Epithelial cell of esophagus (primary cell): ENCODE measurements at regions not wholly inside any gene's neighbourhood (a gene's known extent, or its start where the extent isn't known, plus 50 kb on each side); places are given as distances from the start of the nearest gene placed in this dataset.

Experiments
- DNase-seq: peaks from one replicate; pipeline ENCODE4 v3.0.0; 2010; ENCODE audit warnings: low read depth
- H3K4me3 ChIP-seq: 2 replicates; pipeline ENCODE4 v1.5.1; 2011; ENCODE audit warnings: mild to moderate bottlenecking, low read length, control low read depth
- TF ChIP-seq, protein P1 (sequence below): IDR thresholded peaks from 2 replicates; pipeline ENCODE4 v1.5.1; 2011; ENCODE audit warnings: low read depth, mild to moderate bottlenecking, low read length, control low read depth, inconsistent platforms; ENCODE audit not compliant: insufficient read depth; ENCODE audit errors: missing control alignments

DNA sequence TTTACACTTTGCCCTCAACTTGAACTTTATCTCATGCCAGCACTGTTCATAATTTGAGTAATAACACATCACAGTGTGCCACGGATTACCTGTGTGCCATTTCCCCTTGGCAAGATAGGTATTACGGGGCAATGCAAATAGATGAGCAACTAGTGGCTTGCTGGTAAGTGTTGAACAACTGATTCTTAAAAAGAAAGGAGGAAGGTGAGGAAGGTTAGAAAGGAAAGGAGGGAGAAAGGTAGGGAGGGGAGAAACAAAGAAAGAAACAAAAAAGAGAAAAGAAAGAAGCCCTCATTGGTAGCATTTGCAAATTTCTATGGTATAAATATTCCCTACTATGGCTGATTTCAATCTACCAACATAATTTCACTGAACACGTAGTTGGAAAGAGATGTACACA lies 118.2 kb upstream of the OLIG2 start:
- TF ChIP-seq, protein P1, sequence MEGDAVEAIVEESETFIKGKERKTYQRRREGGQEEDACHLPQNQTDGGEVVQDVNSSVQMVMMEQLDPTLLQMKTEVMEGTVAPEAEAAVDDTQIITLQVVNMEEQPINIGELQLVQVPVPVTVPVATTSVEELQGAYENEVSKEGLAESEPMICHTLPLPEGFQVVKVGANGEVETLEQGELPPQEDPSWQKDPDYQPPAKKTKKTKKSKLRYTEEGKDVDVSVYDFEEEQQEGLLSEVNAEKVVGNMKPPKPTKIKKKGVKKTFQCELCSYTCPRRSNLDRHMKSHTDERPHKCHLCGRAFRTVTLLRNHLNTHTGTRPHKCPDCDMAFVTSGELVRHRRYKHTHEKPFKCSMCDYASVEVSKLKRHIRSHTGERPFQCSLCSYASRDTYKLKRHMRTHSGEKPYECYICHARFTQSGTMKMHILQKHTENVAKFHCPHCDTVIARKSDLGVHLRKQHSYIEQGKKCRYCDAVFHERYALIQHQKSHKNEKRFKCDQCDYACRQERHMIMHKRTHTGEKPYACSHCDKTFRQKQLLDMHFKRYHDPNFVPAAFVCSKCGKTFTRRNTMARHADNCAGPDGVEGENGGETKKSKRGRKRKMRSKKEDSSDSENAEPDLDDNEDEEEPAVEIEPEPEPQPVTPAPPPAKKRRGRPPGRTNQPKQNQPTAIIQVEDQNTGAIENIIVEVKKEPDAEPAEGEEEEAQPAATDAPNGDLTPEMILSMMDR: no peak
- H3K4me3 ChIP-seq: no peak overlapping the region
- DNase-seq: no peak

DNA sequence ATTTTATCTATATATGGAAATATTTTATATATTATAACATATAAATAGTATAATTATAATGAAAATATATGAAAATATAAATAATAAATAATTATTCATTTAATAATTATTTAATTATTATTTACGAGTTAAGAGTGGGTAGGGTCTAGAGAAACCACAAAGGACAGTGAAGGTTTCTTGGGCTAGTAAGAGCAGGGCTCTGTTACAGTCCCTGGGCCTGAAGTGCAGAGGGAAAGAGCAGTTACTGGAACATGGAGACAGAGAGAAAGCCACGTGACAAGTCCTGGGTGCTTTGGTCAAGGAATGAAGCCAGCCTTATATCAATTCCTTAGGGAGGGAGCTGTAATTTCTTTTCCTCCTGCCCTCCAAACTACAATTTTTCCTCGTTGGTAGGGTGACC lies 117.2 kb upstream of the OLIG2 start:
- DNase-seq: no peak
- TF ChIP-seq, protein P1: no peak
- no peak overlapping the region for H3K4me3 ChIP-seq

GRCh38 chr21:32909393-32909792 lies 116.3 kb upstream of the OLIG2 start:
- H3K4me3 ChIP-seq: no peak overlapping the region
- no peak for DNase-seq
- TF ChIP-seq, protein P1: no peak

- H3K4me3 ChIP-seq: no peak overlapping the region
- TF ChIP-seq, protein P1: no peak
- DNase-seq: no peak
Measured at GRCh38 chr21:32914424-32915039, 111.2 kb upstream of the OLIG2 start.

- no peak for DNase-seq
- TF ChIP-seq, protein P1: no peak
- H3K4me3 ChIP-seq: no peak overlapping the region
Measured at GRCh38 chr21:32915099-32915498, 110.6 kb upstream of the OLIG2 start.

DNA sequence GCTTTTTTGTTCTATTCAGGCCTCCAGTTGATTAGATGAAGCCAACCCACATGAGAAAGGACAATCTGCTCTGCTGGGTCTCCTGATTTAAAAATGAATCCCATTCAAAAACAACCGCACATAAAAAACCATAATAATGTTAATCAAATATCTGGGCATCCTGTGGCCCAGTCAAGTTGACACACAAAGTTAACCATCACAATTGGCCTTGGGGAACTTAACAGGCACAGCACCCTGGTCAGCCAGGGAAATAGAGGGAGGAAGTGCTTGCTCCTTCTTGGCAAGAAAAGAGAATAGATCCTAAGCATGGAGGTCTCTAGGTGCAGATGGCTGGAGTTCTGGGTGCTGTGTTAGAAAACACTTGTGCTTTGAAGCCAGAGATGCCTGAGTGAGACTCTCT lies 109.6 kb upstream of the OLIG2 start:
- DNase-seq: no peak
- TF ChIP-seq, protein P1: no peak
- no peak overlapping the region for H3K4me3 ChIP-seq

DNA sequence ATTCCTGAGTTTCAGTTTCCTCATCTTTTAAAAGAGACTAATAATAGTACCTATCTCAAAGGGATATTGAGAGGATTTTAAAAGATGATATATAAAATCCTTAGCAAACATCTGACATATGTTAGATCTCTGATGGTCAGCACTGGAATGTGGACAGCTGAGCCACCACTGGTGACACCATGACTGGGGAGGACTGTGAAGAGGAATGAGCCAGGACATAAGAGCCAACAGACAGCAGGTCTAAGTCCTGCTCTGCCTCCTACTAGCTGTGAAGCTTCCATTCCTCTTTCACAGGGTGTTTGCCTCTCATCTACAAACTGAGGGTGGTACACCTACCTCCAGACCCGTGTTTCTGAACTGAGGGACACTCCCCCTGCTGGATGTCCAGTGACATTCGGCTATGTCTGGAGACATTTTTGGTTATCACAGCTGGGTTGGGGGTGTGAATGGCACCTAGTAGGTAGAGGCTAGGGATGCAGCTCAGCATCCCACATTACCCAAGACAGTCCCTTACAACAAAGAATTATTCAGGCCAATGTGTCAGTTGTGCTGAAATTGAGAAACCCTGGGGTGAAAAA lies 109.1 kb upstream of the OLIG2 start:
- H3K4me3 ChIP-seq: no peak overlapping the region
- DNase-seq: no peak
- TF ChIP-seq, protein P1: no peak
